GM12878 (cell line): ENCODE measurements at regions not wholly inside any gene's neighbourhood (a gene's known extent, or its start where the extent isn't known, plus 50 kb on each side); places are given as distances from the start of the nearest gene placed in this dataset.

ENCODE experiments used
- ESRRA ChIP-seq: IDR thresholded peaks from 2 replicates; pipeline ENCODE4 v1.6.1; 2012; ENCODE audit warnings: mild to moderate bottlenecking, low read length, improper control_type of control experiment
- NR2C2 ChIP-seq: IDR thresholded peaks from 2 replicates; pipeline ENCODE4 v1.6.1; 2011; ENCODE audit warnings: borderline replicate concordance, low read depth; ENCODE audit not compliant: control insufficient read depth, insufficient read length
- ZNF217 ChIP-seq: fragments of 450-650 bp; IDR thresholded peaks from 2 replicates; pipeline ENCODE4 v1.6.1; 2017; ENCODE audit warnings: antibody characterized with exemption, mild to moderate bottlenecking
- TF ChIP-seq, protein P1 (sequence below): fragments of 450-650 bp; IDR thresholded peaks from 2 replicates; pipeline ENCODE4 v1.6.1; 2017; ENCODE audit warnings: mild to moderate bottlenecking, moderate library complexity

DNA sequence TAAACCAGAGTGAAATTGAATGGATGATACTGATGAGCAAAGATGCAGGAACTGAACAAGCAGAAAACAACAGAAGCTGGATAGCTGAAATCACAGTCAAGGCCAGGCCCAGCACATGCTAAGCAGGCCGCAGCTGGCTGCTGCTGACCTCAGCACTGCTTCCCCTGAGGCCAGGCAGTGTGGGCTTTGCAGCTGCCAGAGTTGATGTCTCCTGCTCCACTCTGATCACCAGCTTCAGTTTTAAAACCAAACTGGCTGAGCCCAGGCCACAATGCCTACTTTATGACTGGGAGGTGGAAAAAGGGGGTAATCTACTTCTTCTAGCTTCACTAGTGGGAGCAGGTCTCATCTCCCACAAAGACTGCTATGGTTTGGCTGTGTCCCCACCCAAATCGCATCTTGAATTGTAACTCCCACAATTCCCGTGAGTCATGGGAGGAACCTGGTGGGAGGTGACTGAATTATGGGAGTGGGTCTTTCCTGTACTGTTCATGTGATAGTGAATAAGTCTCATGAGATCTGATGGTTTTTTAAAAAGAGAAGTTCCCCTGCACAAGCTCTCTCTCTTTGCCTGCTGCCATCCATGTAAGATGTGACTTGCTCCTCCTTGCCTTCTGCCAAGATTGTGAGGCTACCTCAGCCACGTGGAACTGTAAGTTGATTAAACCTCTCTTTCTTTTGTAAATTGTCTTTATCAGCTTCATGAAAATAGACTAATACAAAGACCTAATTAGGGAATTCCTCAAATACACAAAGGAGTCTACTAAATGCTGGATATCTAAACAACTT lies 136.4 kb upstream of the ITGB1 start:
- TF ChIP-seq NR2C2 = no peak
- no peak for TF ChIP-seq ESRRA
- TF ChIP-seq ZNF217 = no peak
- TF ChIP-seq, protein P1, sequence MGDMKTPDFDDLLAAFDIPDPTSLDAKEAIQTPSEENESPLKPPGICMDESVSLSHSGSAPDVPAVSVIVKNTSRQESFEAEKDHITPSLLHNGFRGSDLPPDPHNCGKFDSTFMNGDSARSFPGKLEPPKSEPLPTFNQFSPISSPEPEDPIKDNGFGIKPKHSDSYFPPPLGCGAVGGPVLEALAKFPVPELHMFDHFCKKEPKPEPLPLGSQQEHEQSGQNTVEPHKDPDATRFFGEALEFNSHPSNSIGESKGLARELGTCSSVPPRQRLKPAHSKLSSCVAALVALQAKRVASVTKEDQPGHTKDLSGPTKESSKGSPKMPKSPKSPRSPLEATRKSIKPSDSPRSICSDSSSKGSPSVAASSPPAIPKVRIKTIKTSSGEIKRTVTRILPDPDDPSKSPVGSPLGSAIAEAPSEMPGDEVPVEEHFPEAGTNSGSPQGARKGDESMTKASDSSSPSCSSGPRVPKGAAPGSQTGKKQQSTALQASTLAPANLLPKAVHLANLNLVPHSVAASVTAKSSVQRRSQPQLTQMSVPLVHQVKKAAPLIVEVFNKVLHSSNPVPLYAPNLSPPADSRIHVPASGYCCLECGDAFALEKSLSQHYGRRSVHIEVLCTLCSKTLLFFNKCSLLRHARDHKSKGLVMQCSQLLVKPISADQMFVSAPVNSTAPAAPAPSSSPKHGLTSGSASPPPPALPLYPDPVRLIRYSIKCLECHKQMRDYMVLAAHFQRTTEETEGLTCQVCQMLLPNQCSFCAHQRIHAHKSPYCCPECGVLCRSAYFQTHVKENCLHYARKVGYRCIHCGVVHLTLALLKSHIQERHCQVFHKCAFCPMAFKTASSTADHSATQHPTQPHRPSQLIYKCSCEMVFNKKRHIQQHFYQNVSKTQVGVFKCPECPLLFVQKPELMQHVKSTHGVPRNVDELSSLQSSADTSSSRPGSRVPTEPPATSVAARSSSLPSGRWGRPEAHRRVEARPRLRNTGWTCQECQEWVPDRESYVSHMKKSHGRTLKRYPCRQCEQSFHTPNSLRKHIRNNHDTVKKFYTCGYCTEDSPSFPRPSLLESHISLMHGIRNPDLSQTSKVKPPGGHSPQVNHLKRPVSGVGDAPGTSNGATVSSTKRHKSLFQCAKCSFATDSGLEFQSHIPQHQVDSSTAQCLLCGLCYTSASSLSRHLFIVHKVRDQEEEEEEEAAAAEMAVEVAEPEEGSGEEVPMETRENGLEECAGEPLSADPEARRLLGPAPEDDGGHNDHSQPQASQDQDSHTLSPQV = no peak
